Left kidney (tissue), 1 donor: ENCODE measurements at regions not wholly inside any gene's neighbourhood (a gene's known extent, or its start where the extent isn't known, plus 50 kb on each side); places are given as distances from the start of the nearest gene placed in this dataset.

Source experiments
- DNase-seq: peaks from one replicate; pipeline ENCODE4 v3.0.0-alpha.2; 2013

DNA sequence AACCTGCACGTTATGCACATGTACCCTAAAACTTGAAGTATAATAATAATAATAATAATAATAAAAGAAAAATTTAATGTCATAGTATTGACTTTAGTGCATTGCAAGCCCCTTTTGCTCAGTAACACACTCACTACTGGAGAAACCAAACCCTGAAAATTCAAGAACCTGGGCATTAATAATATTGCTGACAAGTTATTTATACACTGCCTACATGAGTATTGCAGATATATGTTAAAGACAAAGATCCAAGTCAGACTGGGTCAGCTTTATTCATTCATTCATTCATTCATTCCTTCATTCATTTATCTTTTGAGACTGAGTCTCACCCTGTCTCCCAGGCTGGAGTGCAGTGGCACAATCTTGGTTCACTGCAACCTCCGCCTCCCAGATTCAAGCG lies 1711.2 kb downstream of the TP53TG3F start:
- no peak for DNase-seq

DNA sequence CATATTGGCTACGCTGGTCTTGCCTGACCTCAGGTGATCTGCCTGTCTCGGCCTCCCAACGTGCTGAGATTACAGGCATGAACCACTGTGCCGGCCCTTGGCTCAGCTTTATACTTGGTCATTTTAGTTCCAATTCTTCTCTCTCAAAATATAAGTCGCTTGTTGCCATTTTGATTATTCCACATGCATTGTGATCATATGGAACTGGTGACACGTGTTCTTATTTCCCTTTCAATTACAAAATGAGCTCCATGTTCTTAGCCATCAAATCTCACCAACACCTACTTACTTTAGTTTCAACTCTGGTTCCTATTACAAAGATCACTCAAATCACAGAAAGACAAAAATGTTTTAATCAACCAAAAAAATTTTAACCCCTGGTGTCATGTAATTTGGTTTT lies 1711.7 kb downstream of the TP53TG3F start:
- no peak for DNase-seq

DNA sequence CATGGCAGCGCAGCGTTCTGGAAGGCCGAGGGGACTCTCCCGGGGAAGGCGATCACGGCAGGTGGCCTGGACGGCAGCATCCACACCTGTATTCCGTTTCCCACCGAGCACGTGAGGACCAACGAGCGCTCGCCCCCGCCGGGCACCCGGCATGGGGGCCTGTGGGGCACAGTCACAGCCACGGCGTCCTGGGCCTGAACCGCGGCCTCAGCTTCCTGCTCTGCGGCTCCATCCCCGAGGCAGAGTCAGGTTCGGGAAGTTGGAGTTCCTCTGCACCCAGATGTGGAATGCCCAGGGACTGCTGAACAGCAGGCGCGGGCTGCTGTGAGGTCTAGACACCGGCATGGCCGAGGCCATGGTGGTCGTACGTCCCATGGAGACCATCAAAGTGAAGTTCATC lies 1713.9 kb downstream of the TP53TG3F start:
- DNase-seq = no peak

DNA sequence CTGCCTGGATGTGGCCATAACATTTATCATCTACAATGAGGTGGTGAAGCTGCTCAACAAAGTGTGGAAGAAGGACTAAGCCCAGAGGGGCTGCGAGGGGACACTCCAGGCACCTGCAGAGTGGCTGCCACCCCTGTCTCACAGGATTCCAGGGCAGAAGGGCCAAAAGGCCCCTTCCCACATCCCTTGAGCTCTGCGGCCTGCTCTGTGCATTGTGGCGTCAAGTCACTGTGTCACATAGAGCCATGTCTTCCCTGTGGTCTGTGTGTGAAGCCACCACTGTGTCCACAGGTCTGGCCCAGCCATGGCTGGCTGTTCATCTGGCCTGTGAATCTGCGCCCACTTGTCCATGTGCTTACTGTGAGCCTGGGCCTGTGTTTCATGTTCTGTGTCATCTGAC lies 1714.6 kb downstream of the TP53TG3F start:
- no peak for DNase-seq

DNA sequence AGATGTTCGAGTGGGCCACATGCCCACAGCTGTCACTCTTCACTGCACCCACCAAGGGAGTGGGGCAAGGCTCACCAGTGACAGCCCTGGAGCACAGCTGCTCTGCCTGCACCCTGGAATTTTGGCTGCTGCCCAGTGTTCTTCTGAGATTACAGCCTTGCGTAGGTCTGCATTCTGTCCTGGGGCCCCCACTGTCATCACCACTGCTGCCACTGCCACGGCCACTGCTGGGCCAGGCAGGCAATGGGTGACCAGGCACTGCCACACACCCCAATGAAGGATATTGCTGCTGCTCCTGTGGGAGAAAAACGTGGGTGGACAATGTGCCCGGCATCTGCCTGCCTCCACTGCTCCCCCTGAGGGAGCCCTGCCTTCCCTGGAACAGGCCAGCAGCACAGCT lies 1717.0 kb downstream of the TP53TG3F start:
- no peak for DNase-seq

DNA sequence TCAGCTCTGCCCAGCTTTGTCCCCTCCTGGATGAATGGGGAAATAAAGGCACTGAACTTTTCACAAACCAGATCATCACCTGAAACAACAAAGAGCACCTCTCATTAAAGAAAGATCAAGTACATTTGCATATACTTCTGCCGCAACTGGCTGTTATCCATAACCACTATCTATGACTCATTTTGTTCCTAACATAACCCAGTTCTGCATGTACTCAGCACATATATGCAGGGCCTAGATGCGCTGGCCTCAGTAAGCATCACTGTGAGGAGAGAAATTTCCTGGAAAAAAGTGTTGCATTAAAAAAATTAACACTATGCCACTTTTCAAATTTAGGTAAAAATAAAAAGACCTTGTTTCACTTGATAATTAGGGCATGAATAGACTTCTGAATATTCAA lies 1718.4 kb downstream of the TP53TG3F start:
- no peak for DNase-seq

DNA sequence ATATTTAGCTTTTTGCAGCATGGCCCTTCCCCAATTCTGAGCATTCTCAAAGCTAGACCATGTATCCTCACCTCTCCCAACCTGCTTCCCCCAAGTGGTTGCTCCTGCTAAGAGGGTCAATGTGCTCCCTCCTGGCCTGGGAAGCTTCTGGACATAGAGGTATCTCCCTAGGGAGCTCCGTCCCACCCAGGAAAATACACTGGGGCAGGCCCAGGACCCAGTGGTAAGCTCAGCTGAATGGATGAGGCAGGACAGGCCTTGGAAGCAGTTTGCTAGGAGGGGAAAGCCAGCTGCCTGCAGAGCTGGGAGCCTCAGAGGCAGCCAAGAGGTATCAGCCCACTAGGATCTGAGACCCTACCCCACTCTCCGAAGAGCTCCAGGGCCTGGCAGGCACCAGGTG lies 1721.6 kb downstream of the TP53TG3F start:
- no peak for DNase-seq

DNA sequence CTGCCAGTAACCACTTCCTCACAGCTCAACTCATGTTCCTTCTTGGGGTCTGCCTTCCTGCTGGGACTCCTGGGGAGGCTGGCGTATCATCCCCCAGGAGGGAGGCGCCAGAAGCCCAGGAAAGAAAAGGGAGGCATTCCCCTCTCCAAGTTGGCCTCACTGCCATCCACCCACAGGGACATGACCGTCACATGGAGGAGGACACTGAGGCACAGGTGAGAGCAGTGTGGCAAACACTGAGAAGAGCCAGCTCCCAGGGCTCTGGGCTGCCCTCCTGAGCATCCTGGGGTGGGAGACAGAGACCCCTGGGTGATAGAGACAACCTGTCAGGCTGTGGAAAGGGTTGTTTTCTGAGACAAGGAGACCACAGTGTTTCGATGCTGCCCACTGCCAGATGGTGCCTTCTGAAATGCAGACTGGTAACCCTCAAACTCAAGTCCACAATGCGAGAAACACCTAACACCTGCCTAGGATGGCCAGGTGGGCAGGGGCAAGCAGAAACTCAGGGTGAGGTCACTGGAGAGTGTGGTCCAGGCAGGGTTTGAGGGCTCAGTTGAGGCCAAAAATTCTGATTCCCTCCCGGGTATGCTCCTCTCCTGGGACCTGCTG lies 1722.1 kb downstream of the TP53TG3F start:
- DNase-seq = no peak

DNA sequence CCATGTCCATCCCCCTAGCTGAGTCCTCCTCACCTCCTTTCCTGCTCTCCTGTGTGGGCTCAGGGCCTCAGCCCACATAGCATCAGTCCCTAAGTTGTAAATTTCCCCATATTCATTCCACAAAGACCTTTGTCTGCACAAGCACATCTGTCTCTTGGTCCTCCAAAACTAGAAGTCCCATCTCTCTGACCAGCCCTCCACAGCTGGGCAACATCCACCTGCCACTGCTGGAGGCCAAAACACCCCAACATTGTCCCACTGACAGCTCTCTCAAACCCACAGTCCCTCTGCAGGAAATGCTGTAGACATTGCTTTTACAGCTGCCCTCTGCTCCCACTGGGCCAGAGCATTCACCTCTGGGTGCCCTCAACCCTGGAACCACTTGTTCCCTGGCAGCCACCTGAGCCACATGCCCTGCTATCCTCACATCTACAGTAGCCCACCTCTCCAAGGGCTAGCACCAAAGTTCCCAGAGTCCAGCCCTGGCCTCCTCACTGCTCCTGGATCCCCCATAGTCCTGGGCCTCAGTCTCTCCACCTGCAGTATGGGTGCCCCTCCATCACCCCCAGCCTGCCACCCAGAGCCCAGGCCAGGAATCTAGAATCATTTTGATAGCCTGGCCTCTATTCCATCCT lies 1722.7 kb downstream of the TP53TG3F start:
- no peak for DNase-seq

DNA sequence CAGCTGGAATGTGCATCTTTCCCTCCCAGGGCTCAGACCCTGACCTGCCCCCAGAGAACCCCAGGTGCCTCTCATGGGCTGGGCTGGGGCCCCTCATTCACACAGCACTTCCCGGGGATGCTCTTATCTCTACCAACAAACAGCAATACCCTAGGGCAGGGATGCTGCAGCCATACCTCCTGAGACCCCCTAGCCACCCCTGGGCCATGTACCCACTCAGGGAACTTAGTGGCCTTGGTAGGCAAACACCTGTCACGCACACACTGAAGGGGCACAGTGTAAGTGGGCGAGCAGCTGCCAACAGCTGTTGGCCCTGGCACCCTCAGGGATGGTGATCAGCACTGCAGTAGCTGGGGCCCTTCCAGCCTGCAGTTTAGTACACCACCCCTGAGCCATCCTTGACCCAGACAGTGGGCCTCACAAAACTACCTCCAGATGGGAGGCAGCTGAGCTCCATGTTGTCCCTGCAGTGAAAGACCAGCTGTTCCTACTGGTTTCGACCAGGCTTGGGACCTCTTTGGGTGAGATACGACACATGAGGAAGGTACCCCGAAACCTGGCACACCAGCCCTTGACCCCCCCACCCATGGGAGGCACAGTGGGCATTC lies 1723.6 kb downstream of the TP53TG3F start:
- no peak for DNase-seq

DNA sequence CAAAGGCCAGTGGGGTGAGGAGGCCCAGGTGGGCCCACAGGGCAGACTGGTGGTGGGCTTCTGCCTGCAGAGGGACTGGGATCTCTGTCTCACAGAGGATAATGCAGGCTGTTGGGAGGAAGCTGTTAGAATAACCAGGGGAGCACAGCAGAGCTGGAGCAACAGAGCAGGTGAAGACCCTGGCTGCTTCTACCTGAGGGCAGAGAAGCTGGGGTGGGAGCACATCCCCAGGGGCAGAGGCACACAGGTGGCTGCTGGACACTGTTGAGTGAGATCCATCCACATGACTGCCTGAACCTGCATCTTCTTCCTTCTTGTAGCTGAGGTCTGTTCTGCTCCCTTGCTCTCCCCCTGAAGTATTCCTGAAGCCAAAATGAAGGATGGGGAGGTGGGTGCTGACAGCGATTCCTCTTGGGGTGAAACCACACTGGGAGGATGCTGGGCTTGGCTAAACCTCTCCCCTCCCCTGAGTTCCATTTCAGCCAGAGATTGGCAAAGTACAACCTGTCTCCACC lies 1725.0 kb downstream of the TP53TG3F start:
- DNase-seq = no peak

DNA sequence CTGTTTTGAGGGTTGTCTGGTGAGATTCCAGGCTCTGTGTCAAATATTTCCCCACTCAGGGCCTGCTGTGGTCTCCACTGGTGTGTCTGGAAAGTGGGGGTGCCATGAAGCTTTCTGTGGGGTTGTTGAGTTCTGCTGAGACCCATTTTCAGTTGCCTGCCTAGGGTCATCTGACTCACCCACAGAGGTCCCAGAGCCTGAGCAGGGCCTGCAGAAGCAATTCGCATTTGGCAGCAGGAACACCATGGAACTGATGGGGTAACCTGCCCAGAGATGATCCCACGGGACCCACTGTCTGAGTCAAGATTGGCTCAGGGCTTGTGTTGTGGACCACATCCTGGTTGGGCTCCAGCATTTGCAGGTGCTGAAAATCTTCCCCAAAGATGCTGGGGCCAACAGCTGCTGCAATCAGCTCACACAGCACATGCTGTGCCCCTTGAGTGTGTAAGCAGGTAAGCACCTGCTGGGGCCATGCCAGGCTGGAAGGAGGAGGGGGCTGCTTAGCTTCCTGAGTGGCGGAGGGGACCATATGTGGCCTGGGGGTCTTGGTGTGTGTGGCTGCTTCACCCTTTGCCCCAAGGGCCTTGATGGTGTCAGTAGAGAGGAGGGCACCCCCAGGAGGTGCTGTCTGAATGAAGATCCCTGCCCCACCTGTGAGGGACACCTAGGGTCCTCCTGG lies 1726.1 kb downstream of the TP53TG3F start:
- no peak for DNase-seq

DNA sequence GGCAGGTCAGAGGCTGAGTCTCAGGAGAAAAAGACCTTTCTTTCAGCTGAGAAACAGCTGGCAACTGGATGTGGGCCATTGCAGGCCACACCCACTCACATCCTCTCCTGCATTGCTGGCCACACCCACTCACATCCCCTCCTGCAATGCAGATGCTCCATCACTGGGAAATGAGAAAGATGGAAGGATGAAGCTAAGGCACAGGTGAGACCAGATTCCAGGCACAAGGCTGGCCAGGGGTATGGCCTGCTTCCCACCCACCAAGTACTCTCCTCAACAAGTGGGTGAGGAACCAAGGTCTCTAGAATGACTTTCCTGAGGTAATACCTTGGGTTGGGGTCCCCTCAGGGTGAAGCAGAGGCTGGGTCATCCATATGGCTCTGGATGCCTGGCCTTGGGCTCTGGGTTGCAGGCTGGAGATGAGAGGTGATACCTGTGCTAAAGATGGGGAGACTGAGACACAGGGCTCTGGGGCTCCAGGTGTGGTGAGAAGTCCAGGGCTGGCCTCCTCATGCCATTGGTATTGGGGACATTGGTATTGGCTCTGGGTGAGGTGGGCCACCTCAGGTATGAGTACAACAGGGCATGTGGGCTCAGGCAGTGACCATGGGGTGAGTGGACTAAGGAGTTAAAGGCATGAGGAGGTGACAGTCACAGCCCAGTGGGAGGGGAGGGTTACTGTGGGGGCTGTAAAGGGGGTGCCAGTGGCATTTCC lies 1726.8 kb downstream of the TP53TG3F start:
- no peak for DNase-seq

DNA sequence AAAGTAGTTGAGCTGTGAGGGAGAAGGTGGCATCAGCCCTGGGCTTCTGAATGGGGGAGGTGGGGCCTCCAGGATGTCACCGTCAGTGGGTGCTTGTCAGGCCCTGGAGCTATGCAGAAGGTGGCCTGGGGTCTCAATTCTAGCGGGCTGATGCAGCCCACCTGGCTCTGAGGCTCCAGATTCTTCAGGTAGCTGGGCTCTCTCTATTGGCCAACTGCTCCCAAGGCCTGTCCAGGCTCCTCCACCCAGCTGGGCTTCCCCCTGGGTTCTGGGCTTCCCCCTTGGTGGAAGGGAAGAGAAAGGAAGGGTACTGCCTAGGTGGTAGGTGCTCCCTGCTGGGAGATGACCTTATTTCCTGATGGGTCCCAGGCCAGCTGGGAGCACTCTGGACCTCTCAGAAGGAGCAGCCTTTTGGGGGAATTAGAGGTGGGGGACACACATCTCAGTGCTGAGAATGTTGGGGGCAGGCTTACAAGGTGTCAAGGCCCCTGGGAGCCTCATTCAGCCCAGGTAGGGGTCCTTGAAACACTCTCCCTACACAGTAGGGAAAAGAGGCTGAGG lies 1728.3 kb downstream of the TP53TG3F start:
- DNase-seq = no peak

DNA sequence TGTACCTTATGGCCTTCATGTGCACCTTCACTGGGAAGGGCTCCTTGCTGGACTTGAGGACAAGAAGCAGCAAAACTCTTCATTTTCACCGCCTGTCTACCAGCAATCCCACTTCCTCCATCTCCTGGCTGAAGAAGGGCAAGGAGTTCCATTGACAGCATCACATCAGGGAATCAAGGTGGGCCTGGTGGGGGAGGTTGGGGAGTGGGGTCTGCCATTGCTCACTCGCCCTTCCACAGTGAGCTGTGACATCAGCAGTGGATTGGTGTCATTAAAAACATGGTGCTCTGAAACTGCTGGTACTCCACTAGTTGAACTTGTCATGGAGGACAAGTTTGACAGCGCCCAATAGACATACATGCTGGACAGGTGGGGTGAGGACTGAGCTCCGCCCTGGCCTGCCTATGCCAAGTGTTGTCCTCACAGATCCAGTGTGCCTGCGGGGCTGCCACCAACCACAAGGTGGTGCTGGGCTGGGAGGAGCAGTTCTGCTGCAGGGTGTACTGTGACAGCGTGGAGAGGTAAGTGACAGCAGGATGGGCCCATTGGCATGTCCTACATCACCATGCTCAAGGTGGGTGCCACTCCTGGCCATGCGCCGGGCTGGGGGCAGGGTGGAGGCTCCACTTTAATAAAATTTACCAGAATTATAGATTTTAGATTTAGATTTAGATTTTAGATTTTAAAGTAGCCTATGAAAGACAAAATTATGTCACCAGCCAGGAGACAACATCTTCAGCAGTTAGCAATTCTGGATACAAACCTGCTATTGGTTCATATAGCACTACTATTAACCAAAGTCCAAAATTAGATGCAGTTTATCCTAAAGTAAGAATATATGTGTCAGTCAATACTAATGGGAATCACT lies 1729.1 kb downstream of the TP53TG3F start:
- DNase-seq = no peak

DNA sequence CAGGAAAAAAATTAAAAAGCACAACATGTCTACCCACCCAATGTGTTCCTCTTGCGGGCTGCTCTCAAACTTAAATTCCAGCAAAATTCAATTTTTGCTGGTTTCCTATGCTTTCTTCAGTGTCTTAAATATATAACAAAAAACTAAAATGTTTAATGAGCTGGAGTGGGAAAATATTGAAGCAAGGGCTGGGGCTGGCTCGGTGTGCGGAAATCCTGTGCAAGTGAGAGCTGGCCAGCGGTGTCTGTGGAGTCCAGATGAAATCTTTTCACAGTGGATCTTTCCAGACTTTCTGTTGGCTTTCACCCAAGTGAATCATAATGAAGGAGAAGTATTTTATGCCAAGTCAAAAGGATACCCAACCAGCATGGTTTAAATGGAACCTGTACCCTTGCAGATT lies 1733.6 kb downstream of the TP53TG3F start:
- DNase-seq = no peak

DNA sequence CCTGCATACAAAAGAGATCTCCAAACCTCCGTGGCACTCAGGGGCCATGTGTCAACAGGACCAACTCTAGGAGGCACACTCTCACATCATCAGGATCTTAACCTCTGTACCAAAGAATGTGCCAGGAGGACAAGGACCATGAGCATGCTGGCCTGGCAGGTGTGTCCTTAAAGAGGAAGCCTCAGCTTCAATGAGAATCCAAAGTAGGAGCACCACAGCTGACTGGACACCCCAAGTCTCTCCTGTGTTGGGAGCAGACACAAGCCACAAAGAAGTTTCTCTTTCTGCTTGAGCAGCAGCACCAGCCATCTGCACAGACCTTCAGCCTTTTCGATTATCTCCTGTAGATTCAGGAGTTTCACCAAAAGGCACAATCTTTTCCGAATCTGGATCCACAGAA lies 1734.5 kb downstream of the TP53TG3F start:
- DNase-seq = no peak

DNA sequence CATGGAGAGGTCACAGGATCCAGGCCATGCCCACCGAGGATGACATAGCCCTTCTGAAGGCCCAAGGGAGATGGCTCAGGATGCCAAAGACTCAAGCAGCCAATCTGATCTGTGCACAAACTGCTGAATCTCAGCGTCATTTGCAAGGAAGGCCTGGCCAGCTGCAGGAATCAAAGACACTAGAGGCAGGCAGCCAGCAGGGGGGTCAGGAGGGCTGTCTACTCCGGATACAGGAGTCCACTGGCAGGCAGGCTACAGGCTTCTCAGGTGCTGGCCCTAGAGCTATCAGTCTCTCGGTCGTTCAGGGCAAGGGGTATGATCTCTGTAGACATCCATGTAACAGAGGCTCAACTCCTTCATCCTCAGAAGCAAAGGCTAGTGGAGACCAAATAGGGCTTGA lies 1735.3 kb downstream of the TP53TG3F start:
- DNase-seq = no peak

DNA sequence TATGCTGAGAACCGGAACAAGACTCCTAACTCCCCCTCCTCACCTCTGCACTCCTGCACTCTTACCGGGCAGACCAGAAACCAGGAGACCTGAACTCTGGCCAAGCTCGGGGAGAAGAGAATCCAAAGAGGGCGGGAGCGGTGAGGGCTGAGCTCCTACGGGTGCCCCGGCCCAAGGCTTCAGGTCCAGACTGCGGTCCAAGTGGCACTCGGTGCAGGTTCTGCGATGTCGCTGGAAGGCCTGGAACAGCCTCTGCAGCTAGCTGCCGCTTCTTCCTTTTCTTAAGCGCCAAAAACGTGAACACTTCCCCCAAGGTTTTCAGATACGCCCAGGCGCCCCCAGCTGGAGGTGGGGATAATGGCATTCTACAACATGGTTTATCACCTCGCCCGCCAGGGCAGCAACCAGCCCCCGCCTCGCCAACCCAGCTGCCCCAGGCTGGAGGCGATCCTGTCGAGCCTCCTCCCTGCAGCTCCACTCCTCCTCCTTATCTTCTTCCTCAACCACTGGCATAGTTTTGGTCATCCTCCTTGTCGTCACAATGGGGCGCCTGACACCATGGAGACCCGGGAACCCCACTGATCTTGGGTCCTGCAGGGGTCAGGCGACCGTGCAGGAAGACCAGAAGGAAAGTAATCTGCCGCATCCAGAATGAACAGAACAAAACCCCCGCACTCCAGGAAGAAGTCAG lies 1735.9 kb downstream of the TP53TG3F start:
- no peak for DNase-seq

DNA sequence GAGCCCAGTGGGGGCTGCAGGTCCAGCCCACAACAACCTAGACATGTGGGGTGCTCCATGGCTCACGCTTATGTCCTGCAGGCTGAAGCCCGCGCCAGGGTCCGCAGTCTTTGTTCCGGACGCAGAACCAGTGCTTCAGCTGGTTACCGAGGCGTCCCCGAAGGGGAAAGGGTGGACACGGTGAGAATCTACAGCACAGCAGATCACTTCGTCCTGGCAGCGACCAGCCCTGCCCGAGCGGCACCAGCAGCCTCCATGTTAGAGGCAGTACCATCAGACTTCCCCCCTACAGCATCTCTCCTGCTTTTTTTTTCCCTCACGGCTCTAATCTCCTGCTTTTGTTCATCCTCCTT lies 1736.4 kb downstream of the TP53TG3F start:
- DNase-seq = no peak

DNA sequence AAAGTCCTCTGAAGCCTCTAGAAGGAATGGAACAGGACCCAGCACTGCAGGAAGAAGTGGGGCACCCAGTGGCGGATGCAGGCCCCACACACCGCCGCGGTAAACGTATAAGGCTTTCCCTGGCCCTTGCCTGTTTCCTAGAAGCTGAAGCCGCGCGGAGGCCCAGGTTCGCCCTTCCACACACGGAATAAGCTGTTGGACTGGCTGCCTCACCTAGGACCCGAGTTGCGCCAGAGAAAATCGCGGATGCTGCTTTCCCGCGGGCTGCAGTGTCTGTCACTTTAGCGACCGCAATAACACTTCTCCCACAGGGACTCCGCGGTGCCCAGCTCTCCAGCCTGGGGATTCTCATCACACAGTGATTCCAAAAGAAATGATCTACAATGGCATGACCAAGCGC lies 1736.9 kb downstream of the TP53TG3F start:
- no peak for DNase-seq
